ENCODE measurements at regions not wholly inside any gene's neighbourhood (a gene's known extent, or its start where the extent isn't known, plus 50 kb on each side); places are given as distances from the start of the nearest gene placed in this dataset.

GRCh38 chr20:40449974-40450616, 238.9 kb downstream of the MAFB start:
- no peak for DNase-seq (ENCODE audit: low spot score)

GRCh38 chr20:40449144-40449690, 239.8 kb downstream of the MAFB start:
- no peak for DNase-seq (ENCODE audit: low spot score)

GRCh38 chr20:40446888-40447287, 242.1 kb downstream of the MAFB start:
- DNase-seq (ENCODE audit: low spot score): no peak

DNA sequence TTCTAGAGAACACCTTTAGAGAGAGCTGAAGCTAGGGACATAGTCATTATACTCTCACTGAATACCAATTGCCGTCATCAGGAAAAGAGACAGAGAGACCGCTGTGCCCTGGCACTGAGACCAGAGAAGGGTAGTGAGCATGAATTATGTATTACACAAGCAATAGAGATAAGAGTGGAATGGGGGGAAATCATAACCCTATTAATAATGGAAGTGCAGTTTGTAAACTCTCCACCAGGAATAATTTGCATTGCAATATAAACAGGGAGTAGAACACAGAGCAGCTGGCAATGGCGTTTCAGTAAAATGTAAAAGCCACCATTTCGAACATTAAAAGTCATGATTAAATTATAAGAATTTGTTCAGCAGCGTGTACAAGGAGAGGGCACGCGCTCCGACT, 244.5 kb downstream of the MAFB start:
- no peak for DNase-seq (ENCODE audit: low spot score)

DNA sequence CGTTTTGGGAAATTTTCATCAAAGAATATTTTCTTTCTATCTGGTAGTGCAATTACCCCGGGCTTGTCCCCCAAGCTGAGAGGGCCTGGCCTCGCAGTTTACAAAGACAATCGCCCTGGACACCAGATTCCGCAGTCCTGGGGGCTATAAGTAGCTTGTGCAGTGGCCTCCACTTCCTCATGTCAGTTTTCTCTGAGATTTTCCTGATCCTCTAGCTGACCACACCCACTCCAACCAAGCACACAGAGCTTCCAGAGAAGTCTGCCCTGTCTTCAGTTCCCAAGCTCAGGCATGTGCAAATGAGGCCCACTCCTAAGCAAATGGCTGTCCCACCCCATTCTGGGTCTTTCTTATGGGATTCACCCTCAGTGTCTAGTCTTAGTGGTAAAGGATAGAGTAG, 245.3 kb downstream of the MAFB start:
- no peak for DNase-seq (ENCODE audit: low spot score)

DNA sequence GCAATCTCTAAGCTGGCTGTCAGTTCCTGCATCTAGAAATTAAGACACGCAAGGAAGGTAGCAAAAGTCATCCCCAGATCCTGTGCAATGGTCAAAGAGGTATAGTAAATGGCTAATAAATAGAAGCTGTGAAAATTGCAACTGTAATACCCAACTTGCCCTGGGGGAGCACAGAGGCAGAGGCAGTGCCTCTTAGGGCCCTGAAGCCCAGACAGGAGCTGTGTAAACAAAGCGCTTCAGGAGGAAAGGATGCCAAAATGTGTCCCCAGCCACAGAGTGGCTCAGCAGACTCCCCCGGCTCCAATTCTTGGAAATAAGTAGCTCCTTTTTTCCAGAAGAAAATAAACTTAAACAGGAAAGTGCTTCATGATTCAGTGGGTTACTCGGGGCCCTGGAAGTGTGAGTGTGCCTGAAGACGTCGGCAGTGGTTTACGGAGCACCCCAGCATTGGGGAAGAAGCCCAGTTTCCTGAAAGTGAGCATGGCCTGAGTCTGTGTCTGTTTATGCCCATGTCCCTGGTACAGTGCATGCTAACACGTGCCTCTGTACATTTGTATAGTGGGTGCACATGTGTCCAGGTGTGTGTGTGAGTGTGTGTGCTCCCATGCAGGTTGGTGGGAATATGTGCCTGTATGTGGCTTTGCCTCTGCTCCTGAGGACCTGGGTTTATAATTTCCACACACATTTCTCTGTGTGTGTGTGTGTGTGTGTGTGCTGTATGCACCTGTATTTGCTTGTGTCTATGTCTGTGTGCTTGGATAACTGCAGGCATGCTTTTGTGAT, 246.7 kb downstream of the MAFB start:
- no peak for DNase-seq (ENCODE audit: low spot score)

GRCh38 chr20:40441771-40442170, 247.3 kb downstream of the MAFB start:
- no peak for DNase-seq (ENCODE audit: low spot score)

DNA sequence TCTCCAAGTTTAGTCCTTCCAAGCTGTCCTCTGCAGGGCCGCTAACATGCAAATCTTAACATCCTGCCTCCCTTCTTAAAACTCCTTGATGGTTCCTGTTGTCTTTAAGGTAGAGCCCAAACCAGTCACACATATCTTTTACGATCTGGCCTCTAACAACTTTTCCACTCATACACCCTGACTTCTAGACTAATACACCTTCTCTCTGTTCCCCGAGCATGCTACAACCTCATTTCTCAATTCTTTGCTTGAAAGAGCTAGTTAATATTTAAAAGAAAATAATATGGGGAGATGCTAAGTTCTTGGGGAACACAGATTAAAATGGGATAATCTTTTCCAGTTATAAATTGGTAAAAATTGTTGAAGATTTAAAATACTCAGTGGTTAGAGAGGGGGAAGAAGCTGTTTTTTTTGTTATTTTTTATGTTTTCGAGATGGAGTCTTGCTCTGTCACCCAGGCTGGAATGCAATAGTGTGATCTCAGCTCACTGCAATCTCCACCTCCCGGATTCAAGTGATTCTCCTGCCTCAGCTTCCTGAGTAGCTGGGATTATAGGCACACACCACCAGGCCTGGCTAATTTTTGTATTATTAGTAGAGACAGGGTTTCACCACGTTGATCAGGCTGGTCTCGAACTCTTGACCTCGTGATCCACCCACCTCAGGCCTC, 250.7 kb downstream of the MAFB start:
- DNase-seq (ENCODE audit: low spot score): no peak

- DNase-seq (ENCODE audit: low spot score): no peak
Observed at GRCh38 chr20:40436011-40436410, 253.0 kb downstream of the MAFB start.

GRCh38 chr20:40435146-40435895, 253.7 kb downstream of the MAFB start:
- DNase-seq (ENCODE audit: low spot score): no peak

DNA sequence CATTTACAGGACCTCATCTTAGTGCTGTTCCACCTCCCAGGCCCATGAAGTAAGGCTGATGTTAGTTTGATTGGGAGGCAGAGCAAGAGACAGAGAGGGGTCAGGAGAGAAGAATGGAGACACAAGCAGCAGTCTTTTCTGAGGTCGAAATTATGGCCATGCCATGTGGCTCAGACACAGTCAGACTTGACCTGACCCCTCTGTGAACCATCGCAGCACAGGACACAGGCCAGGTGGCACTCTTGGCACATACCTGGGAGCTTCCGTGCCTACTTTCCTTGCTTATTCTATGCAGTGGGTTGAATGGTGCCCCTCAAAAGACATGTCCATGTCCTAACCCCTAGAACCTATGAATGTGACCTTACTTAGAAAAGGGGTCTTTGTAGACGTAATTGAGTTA, 254.9 kb downstream of the MAFB start:
- no peak for DNase-seq (ENCODE audit: low spot score)

- DNase-seq (ENCODE audit: low spot score): no peak
Observed at GRCh38 chr20:40433341-40433861, 255.6 kb downstream of the MAFB start.

DNA sequence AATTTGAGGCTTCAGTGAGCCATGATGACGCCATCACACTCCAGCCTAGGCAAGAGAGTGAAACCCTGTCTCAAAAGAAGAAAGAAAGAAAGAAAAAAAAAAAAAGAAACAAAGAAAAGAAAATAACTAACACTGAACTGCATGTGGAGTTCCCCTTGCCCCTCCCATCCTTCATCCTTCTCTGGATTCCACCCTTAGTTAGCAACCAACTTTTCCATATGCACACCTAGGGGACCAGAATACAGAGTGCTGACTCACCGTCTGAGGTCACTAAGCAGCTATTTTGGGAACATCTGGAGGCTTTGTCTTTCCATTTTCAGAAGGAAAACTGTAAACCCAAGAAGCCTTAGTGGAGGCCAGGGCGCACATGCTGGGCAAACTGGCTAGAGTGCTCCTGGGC, 257.4 kb downstream of the MAFB start:
- no peak for DNase-seq (ENCODE audit: low spot score)

- DNase-seq (ENCODE audit: low spot score): no peak
Observed at GRCh38 chr20:40431112-40431511, 257.9 kb downstream of the MAFB start.

DNA sequence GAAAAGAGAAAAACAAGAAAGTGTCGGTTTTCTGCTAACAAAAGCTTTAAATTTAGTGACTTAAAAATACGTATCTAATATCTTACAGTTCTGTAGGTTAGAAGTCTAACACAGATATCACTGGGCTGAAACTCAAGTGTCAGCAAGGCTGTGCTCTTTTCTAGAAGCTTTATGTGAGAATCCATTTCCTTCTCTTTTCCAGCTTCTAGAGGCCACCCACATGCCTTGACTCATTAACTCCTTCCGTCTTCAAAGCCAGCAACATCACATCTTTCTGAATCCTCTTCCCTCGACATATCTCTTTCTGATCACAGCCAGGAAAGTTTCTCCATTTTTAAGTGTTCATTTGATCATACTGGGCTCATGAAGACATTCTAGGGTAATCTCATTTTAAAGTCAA, 262.0 kb downstream of the MAFB start:
- no peak for DNase-seq (ENCODE audit: low spot score)

DNA sequence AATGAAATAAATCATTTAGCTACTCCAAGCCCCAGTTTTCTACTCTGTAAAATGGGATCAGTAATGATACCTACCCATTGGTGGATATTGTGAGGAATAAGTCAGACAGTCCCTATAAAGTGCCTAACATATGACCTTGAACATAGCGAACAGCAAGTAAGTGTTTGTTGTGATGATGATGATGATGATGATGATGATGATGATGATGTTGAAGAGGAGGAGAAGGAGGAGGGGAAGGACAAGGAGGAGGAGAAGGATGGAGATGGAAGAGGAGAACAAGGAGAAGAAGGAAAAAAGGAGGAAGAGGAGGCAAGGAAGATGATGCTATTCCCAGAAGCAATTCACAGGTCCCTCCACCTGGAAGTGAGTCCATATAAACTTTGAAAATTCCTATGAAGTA, 264.3 kb downstream of the MAFB start:
- no peak for DNase-seq (ENCODE audit: low spot score)

- DNase-seq (ENCODE audit: low spot score): no peak
Observed at GRCh38 chr20:40422656-40423055, 266.4 kb downstream of the MAFB start.

- no peak for DNase-seq (ENCODE audit: low spot score)
Observed at GRCh38 chr20:40416274-40416673, 272.8 kb downstream of the MAFB start.

- no peak for DNase-seq (ENCODE audit: low spot score)
Observed at GRCh38 chr20:40414843-40415615, 274.0 kb downstream of the MAFB start.

- no peak for DNase-seq (ENCODE audit: low spot score)
Observed at GRCh38 chr20:40410028-40410427, 279.0 kb downstream of the MAFB start.

GRCh38 chr20:40397467-40397866, 291.6 kb downstream of the MAFB start:
- DNase-seq (ENCODE audit: low spot score): no peak

Data from putamen (tissue), 1 donor.